HFF-Myc (cell line): ENCODE measurements at regions not wholly inside any gene's neighbourhood (a gene's known extent, or its start where the extent isn't known, plus 50 kb on each side); places are given as distances from the start of the nearest gene placed in this dataset.
"Not testable (repeated sequence)": the region's sequence is repeated elsewhere in the genome, so short reads cannot be mapped to it uniquely, and the experiment has no call there.

ENCODE experiments used
- DNase-seq: peaks from one replicate; pipeline ENCODE4 v3.0.0-alpha.2; 2011; ENCODE audit warnings: low read depth; ENCODE audit errors: extremely low read depth
- H3K4me3 ChIP-seq: replicated peaks from 2 replicates; pipeline ENCODE4 v1.5.1; 2011; ENCODE audit warnings: low read depth, mild to moderate bottlenecking, control low read depth, low read length
- TF ChIP-seq, protein P1 (sequence below): IDR thresholded peaks from 2 replicates; pipeline ENCODE4 v1.5.1; 2012; ENCODE audit warnings: mild to moderate bottlenecking, low read depth, low read length, control low read depth; ENCODE audit errors: missing control alignments

DNA sequence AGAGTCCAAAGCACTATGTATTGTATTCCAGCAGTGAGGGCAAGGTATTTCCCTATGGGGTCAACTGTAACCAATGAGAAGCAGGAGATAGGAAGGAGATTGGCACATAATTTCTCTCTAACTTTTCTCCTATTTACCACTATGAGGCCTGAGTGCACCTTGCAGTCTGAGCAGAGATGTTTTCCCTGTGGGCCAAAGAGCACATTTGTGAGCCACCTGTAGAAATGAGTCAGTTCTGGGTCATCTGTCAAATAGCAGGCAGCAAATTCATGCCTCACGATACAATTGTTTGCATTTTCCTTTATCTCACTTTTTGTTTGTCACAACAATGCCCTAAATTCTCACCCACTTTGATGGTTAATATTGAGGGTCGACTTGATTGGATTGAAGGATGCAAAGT is 547.2 kb upstream of the NCAM2 start:
- DNase-seq: peak; percentile 75
- no peak overlapping the region for H3K4me3 ChIP-seq
- TF ChIP-seq, protein P1, sequence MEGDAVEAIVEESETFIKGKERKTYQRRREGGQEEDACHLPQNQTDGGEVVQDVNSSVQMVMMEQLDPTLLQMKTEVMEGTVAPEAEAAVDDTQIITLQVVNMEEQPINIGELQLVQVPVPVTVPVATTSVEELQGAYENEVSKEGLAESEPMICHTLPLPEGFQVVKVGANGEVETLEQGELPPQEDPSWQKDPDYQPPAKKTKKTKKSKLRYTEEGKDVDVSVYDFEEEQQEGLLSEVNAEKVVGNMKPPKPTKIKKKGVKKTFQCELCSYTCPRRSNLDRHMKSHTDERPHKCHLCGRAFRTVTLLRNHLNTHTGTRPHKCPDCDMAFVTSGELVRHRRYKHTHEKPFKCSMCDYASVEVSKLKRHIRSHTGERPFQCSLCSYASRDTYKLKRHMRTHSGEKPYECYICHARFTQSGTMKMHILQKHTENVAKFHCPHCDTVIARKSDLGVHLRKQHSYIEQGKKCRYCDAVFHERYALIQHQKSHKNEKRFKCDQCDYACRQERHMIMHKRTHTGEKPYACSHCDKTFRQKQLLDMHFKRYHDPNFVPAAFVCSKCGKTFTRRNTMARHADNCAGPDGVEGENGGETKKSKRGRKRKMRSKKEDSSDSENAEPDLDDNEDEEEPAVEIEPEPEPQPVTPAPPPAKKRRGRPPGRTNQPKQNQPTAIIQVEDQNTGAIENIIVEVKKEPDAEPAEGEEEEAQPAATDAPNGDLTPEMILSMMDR: no peak

DNA sequence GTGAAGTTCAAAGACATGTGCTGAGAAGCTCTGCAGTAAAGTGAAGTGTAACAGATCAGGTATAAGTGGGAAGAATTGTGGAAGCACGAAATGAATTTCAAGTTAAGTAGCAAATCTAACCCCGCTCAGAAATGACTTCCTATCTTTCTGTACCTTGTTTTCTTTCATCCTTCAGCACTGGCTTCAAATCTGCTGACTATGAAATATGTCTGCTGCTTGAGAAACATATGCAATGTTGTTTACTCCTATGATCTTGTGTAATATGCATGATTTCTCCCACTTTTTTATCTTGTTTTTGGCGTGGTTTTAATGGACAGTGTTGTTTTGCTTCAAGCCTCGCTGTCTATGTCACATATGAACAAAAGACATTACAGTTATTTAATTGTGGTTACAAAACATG is 545.3 kb upstream of the NCAM2 start:
- no peak for DNase-seq
- TF ChIP-seq, protein P1: no peak
- no peak overlapping the region for H3K4me3 ChIP-seq

DNA sequence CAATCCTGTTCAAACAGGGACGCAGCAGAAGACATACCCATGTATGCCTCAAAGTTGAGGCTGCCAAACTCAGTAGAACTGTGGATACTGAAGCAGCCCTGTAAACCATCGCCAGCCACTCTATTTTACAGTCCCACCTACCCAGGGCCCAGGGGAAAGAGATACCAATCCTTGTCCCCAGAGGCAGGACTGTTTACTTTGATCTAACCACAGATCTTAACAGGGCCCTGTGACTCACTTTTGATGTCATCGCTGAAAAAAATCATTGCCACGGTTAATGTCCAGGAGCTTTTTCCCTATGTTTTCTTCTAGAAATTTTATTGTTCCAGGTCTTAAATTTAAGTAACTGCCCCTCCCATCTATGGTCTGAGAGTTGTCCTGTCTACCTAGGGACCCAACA is 538.4 kb upstream of the NCAM2 start:
- TF ChIP-seq, protein P1: no peak
- DNase-seq: no peak
- H3K4me3 ChIP-seq: no peak overlapping the region

DNA sequence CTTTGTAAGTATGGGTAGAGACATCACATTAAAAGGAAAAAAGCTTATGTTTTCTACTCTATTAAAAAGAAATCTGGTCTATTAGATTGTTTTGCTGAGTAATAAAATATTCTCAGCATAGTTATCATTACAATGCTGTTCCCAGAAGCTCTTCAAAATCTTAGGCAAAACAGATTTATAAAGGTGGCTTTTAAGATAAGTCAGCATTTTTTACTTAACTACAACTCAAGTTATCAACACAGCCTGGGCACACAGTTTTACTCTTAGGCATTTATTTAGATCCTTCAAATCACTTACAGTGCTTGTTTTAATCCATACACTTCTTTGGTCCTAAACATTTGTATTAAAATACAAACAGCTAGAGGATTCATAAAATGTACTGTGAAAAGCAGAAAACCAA is 534.8 kb upstream of the NCAM2 start:
- no peak for DNase-seq
- TF ChIP-seq, protein P1: no peak
- no peak overlapping the region for H3K4me3 ChIP-seq

DNA sequence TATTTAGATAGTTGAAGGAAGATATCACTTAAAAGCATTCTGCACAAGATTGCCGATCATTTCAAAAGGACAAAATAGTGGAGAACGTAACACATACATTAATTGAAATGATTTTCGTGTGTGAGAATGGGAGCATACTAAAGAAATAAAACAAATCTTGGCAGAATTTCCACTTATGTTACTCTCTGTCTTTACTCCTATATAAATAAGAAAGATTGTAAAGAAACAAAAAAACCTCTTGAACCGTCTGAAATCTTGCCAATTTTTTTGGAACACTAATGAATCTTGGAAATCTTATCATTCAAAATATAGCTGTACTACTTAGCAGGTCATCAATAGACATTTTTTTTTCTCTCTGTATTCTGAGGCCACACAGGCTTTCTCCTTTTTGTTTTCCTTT is 528.8 kb upstream of the NCAM2 start:
- no peak for DNase-seq
- TF ChIP-seq, protein P1: no peak

DNA sequence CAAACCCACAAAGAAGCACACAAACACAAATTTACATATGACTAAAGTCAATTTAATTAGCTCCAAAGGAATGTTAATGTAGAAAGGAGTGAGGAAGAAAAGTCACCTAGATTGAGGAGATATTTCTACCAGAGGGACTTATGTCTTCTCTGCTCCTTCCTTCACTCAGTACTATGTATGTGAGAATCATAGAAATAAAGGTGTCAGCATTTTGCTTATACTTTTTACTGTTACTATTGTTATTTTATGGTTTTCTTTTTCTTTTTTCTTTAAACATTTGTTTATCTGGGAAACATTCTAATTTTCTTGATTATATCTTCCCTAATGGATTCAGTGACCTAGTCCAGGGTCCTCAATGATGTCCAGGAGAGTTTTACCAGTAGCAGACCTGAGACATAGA is 511.9 kb upstream of the NCAM2 start:
- TF ChIP-seq, protein P1: no peak

More for the DNA sequence above, 528.8 kb upstream of the NCAM2 start:
- no peak overlapping the region for H3K4me3 ChIP-seq

DNA sequence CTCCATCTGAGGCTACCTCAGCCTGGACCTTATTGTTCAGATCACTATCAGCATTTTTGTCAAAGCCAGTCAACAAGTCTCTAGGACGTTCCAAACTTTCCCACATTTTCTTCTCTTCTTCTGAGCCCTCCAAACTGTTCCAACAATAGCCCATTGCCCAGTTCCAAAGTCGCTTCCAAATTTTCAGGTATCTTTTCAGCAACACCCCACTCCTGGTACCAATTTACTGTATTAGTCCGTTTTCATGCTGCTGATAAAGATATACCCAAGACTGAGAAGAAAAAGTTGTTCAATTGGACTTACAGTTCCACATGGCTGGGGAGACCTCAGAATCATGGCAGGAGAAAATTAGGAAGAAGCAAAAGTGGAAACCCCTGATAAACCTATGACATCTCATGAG is 495.3 kb upstream of the NCAM2 start:
- H3K4me3 ChIP-seq, DNase-seq: not testable (repeated sequence)

More for the DNA sequence above, 511.9 kb upstream of the NCAM2 start:
- no peak for DNase-seq
- no peak overlapping the region for H3K4me3 ChIP-seq
